Transverse colon (tissue), 4 donors: ENCODE measurements at regions not wholly inside any gene's neighbourhood (a gene's known extent, or its start where the extent isn't known, plus 50 kb on each side); places are given as distances from the start of the nearest gene placed in this dataset.

Source experiments
- DNase-seq: peaks from one replicate; pipeline ENCODE4 v3.0.0-alpha.2; 2019
- H3K27ac ChIP-seq, 4 donors: fragments of 200-600 bp; sonication (generic); 2 replicates each; pipeline ENCODE4 v1.5.1; 2016 to 2018; ENCODE audit warnings: inconsistent platforms in 4 of 4
- H3K27me3 ChIP-seq: fragments of 200-600 bp; sonication (generic); 2 replicates; pipeline ENCODE4 v1.5.1; 2017; ENCODE audit warnings: inconsistent platforms
- H3K36me3 ChIP-seq, 4 donors: fragments of 200-600 bp; sonication (generic); 2 replicates each; pipeline ENCODE4 v1.5.1; 2017 to 2019; ENCODE audit warnings: inconsistent platforms in 4 of 4
- H3K4me1 ChIP-seq, 4 donors: fragments of 200-600 bp; sonication (generic); 2 replicates each; pipeline ENCODE4 v1.5.1; 2017 to 2020; ENCODE audit warnings: inconsistent platforms in 4 of 4
- H3K4me3 ChIP-seq, 4 donors: fragments of 200-600 bp; sonication (generic); 1 replicate in 1 of 4; 2 replicates in 3 of 4; pipeline versions ENCODE4 v1.5.1 to v1.6.1; 2017 to 2019; ENCODE audit warnings: inconsistent platforms in 4 of 4
- H3K9me3 ChIP-seq, 2 donors: fragments of 200-600 bp; sonication (generic); 2 replicates each; pipeline ENCODE4 v1.5.1; 2017 to 2019; ENCODE audit warnings: inconsistent platforms in 2 of 2
- CTCF ChIP-seq, 5 experiments: fragments of 200-600 bp in 3 of 5; fragments of 450-650 bp in 2 of 5; sonication (generic) in 3 of 5; IDR thresholded peaks; 1 replicate in 2 of 5; 2 replicates in 3 of 5; pipeline ENCODE4 v1.5.1; 2016 to 2017; ENCODE audit warnings: antibody characterized with exemption in 5 of 5, inconsistent platforms in 3 of 5, mild to moderate bottlenecking in 2 of 5, moderate library complexity in 1 of 5
- EP300 ChIP-seq: sonication (generic); formaldehyde crosslinking; IDR thresholded peaks from one replicate; pipeline ENCODE4 v1.6.1; 2017; ENCODE audit warnings: antibody characterized with exemption, low read depth
- POLR2A ChIP-seq: fragments of 450-650 bp; IDR thresholded peaks from one replicate; pipeline ENCODE4 v1.6.1; 2016; ENCODE audit warnings: antibody characterized with exemption, mild to moderate bottlenecking, moderate library complexity
- POLR2AphosphoS5 ChIP-seq, 3 donors: sonication (generic); formaldehyde crosslinking; IDR thresholded peaks; one replicate each; pipeline ENCODE4 v1.6.1; 2016; ENCODE audit warnings: antibody characterized with exemption in 3 of 3
- WGBS, 2 donors: methylation state at CpG; one replicate each; pipeline ENCODE4 v1.1.5; 2018; ENCODE audit warnings: low coverage in 1 of 2; 5-methylcytosine and 5-hydroxymethylcytosine counted together
- in situ Hi-C, 4 donors: fragments of 200-750 bp; cut with MboI; loops; one replicate each; pipeline versions ENCODE4 v1.15.0 to v1.15.1; 2017; ENCODE audit warnings: low sequenced_read_pairs in 3 of 4, low pct_ligation_motif_present in 1 of 4, low pct_unique_long_range_greater_than_20kb in 1 of 4
- intact Hi-C: fragments of 100-400 bp; cut with DNase I; formaldehyde crosslinking; loops from one replicate; pipeline ENCODE4 v1.15.1; 2023; ENCODE audit warnings: low total_unique reads

GRCh38 chr6:133768656-133769295 lies 120.1 kb upstream of the TCF21 start:
- Histone ChIP-seq H3K4me1 (no peaks in the 10 kb centered on the region), H3K4me3 (no peak overlapping the region), H3K27me3 (no peaks in the 10 kb centered on the region), H3K27ac (peak overlapping the region in 1 of 4 donors; percentile 25), H3K9me3 (no peaks in the 10 kb centered on the region), H3K36me3 (no peaks in the 10 kb centered on the region)
- no peak for DNase-seq
- TF ChIP-seq POLR2AphosphoS5 (IDR thresholded peaks at IDR 0.05) (no peak), CTCF (IDR thresholded peaks at IDR 0.05) (no peak)
- intact Hi-C loops (no loop called here), in situ Hi-C loops (no loop called here)
- 66 to 70% methylated on average over 2 to 5 of the region's 5 CpGs for WGBS, 2 donors

DNA sequence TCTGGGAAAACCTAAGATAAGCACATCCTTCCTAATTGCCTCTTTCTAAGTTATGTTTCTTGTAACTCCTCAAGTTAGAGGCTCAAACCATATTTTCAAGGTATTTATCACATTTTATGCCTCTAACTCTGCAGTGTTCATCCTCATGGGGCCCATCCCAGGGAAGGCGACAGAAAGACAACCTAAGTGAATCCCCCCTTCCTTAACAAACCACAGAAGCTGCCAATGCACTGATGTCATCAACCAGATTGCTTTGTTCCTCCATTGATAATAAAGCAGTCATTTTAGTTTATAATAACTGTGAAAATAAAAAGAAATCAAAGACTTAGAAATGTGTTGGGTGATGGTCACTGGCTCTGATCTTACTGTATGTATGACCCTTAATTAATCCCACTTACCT lies 119.5 kb upstream of the TCF21 start:
- no peak overlapping the region for H3K27ac ChIP-seq
- in situ Hi-C loops (no loop called here), intact Hi-C loops (no loop called here)
- 57 to 71% methylated on average over 1 of the region's 1 CpG for WGBS, 2 donors
- DNase-seq = no peak
- no peaks in the 10 kb centered on the region for H3K9me3 ChIP-seq
- H3K4me1 ChIP-seq = no peaks in the 10 kb centered on the region
- TF ChIP-seq POLR2A (no peak), CTCF (IDR thresholded peaks at IDR 0.05) (no peak), EP300 (no peak), POLR2AphosphoS5 (IDR thresholded peaks at IDR 0.05) (no peak)
- H3K4me3 ChIP-seq = no peak overlapping the region
- H3K36me3 ChIP-seq = no peaks in the 10 kb centered on the region
- H3K27me3 ChIP-seq = no peaks in the 10 kb centered on the region

GRCh38 chr6:133772567-133772966 lies 116.3 kb upstream of the TCF21 start:
- Histone ChIP-seq H3K4me1 (no peaks in the 10 kb centered on the region), H3K4me3 (no peak overlapping the region), H3K9me3 (no peaks in the 10 kb centered on the region), H3K27ac (no peak overlapping the region), H3K36me3 (no peaks in the 10 kb centered on the region), H3K27me3 (no peaks in the 10 kb centered on the region)
- TF ChIP-seq CTCF (IDR thresholded peaks at IDR 0.05) = no peak
- TF ChIP-seq POLR2AphosphoS5 (IDR thresholded peaks at IDR 0.05) = no peak
- no peak for TF ChIP-seq POLR2A
- TF ChIP-seq EP300 = no peak
- in situ Hi-C loops = no loop called here
- intact Hi-C loops = no loop called here
- no peak for DNase-seq

DNA sequence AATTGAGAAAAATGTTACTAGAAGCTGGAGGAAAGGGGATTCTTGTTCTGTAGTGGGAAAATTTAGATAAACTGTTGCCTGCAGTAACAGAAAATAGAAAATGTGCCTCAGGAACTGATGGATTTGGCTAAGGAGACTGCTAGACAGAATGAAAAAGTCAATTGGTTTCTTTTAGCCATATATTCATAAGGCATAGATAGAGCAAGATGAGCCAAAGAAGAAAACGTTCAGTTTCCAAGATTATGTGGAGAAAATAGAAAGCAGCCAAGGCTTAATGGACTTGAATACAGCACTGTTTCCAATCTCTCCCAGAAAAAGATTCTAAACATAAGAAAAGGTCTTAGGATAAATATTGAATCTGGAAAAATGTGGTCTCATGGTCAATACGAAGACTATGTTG lies 115.1 kb upstream of the TCF21 start:
- H3K27me3 ChIP-seq = no peaks in the 10 kb centered on the region
- no peak overlapping the region for H3K4me3 ChIP-seq
- no peaks in the 10 kb centered on the region for H3K36me3 ChIP-seq
- 61 to 74% methylated on average over 2 of the region's 2 CpGs for WGBS, 2 donors
- TF ChIP-seq POLR2AphosphoS5 (IDR thresholded peaks at IDR 0.05) = no peak
- no peak for TF ChIP-seq POLR2A
- TF ChIP-seq EP300 = no peak
- no peak for TF ChIP-seq CTCF (IDR thresholded peaks at IDR 0.05)
- H3K27ac ChIP-seq = no peak overlapping the region
- intact Hi-C loops = no loop called here
- no peak for DNase-seq
- no peaks in the 10 kb centered on the region for H3K4me1 ChIP-seq
- H3K9me3 ChIP-seq = no peaks in the 10 kb centered on the region
- in situ Hi-C loops = no loop called here
